ENCODE measurements at regions not wholly inside any gene's neighbourhood (a gene's known extent, or its start where the extent isn't known, plus 50 kb on each side); places are given as distances from the start of the nearest gene placed in this dataset.

GRCh38 chr5:176153741-176154140 is 84.5 kb upstream of the SIMC1 start:
- CTCF ChIA-PET = no interaction called here

DNA sequence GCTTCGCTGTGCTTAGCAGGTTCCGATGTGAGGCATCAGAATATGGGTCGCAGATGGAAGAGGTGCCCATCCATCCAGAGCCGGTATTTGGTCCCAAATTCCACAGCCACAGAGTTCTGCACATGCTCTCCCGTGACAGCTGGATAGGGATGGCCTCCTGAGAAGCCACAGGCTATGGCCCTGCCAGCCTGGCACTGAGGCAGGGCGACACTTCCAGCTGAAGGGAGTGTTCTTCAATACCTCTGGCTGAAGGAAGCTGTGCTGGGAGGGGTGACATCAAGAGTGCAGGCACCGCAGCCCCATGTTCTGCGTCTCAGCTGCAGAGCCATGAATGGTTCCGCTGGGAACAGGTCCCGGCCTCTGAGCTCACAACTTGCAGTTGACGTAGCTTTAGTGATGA is 83.4 kb upstream of the SIMC1 start:
- H3F3A ChIP-seq (ENCODE audit: insufficient read depth, low read depth) = no peaks in the 10 kb centered on the region

More at GRCh38 chr5:176153741-176154140, 84.5 kb upstream of the SIMC1 start:
- H3F3A ChIP-seq (ENCODE audit: insufficient read depth, low read depth) = no peaks in the 10 kb centered on the region
- H3K36me3 ChIP-seq (ENCODE audit: low read depth) = no peaks in the 10 kb centered on the region
- H3K9me2 ChIP-seq (ENCODE audit: insufficient read depth) = no peaks in the 10 kb centered on the region
- DNase-seq = no peak
- H2AFZ ChIP-seq = no peak overlapping the region
- H3K4me2 ChIP-seq = no peak overlapping the region
- H3K9me3 ChIP-seq (ENCODE audit: insufficient read depth, low read depth) = no peaks in the 10 kb centered on the region
- POLR2A ChIA-PET (ENCODE audit: unreplicated experiment) = no interaction called here
- TF ChIP-seq EZH2 (IDR thresholded peaks at IDR 0.05; ENCODE audit: low read depth) (no peak), CTCF (conservative IDR thresholded peaks at IDR 0.05) (no peak)
- peaks cover 94% of the 10 kb centered on the region for H3K27me3 ChIP-seq (ENCODE audit: insufficient read depth, low read depth)
- no peaks in the 10 kb centered on the region for H4K20me1 ChIP-seq (ENCODE audit: insufficient read depth)
- no peak overlapping the region for H3K4me3 ChIP-seq
- BruUV-seq (replicated peaks) = no TSS peak
- no peak overlapping the region for H3K27ac ChIP-seq
- no peaks in the 10 kb centered on the region for H3K79me2 ChIP-seq (ENCODE audit: low read depth)
- H3K4me1 ChIP-seq (replicated peaks; ENCODE audit: insufficient read depth) = no peaks in the 10 kb centered on the region
- intact Hi-C loops (cut with micrococcal nuclease; ENCODE audit: unreplicated experiment) = no loop called here

GRCh38 chr5:176155922-176156359 is 82.3 kb upstream of the SIMC1 start:
- Histone ChIP-seq H3K9me2 (ENCODE audit: insufficient read depth) (no peaks in the 10 kb centered on the region), H3K4me2 (no peak overlapping the region), H2AFZ (no peak overlapping the region), H3K9me3 (ENCODE audit: insufficient read depth, low read depth) (no peaks in the 10 kb centered on the region), H3K27me3 (ENCODE audit: insufficient read depth, low read depth) (peaks cover 99% of the 10 kb centered on the region), H3K27ac (no peak overlapping the region), H3K4me1 (replicated peaks; ENCODE audit: insufficient read depth) (no peaks in the 10 kb centered on the region), H3F3A (ENCODE audit: insufficient read depth, low read depth) (no peaks in the 10 kb centered on the region), H3K36me3 (ENCODE audit: low read depth) (no peaks in the 10 kb centered on the region), H4K20me1 (ENCODE audit: insufficient read depth) (0 out of 2 replicates have a peak, but pooled peaks cover 4% of the 10 kb centered on the region), H3K4me3 (no peak overlapping the region), H3K79me2 (ENCODE audit: low read depth) (no peaks in the 10 kb centered on the region)
- TF ChIP-seq EZH2 (IDR thresholded peaks at IDR 0.05; ENCODE audit: low read depth) (no peak), CTCF (conservative IDR thresholded peaks at IDR 0.05) (no peak)
- BruUV-seq (replicated peaks) = no TSS peak
- no peak for DNase-seq
- intact Hi-C loops (cut with micrococcal nuclease; ENCODE audit: unreplicated experiment) = no loop called here
- ChIA-PET POLR2A (ENCODE audit: unreplicated experiment) (no interaction called here), CTCF (no interaction called here)

More for the DNA sequence above, 83.4 kb upstream of the SIMC1 start:
- peaks cover 97% of the 10 kb centered on the region for H3K27me3 ChIP-seq (ENCODE audit: insufficient read depth, low read depth)
- no peak overlapping the region for H3K4me2 ChIP-seq
- BruUV-seq (replicated peaks) = no TSS peak
- H3K9me3 ChIP-seq (ENCODE audit: insufficient read depth, low read depth) = no peaks in the 10 kb centered on the region
- no peaks in the 10 kb centered on the region for H3K9me2 ChIP-seq (ENCODE audit: insufficient read depth)
- no peaks in the 10 kb centered on the region for H3K36me3 ChIP-seq (ENCODE audit: low read depth)
- H3K79me2 ChIP-seq (ENCODE audit: low read depth) = no peaks in the 10 kb centered on the region
- ChIA-PET CTCF (no interaction called here), POLR2A (ENCODE audit: unreplicated experiment) (no interaction called here)
- TF ChIP-seq EZH2 (IDR thresholded peaks at IDR 0.05; ENCODE audit: low read depth) (no peak), CTCF (conservative IDR thresholded peaks at IDR 0.05) (no peak)
- H3K4me1 ChIP-seq (replicated peaks; ENCODE audit: insufficient read depth) = no peaks in the 10 kb centered on the region
- DNase-seq = no peak
- no peak overlapping the region for H3K4me3 ChIP-seq
- H2AFZ ChIP-seq = no peak overlapping the region
- no peak overlapping the region for H3K27ac ChIP-seq
- H4K20me1 ChIP-seq (ENCODE audit: insufficient read depth) = no peaks in the 10 kb centered on the region
- intact Hi-C loops (cut with micrococcal nuclease; ENCODE audit: unreplicated experiment) = no loop called here

Data from PC-9 (cell line).